ENCODE measurements at regions not wholly inside any gene's neighbourhood (a gene's known extent, or its start where the extent isn't known, plus 50 kb on each side); places are given as distances from the start of the nearest gene placed in this dataset.

- DNase-seq: no peak
Measured at GRCh38 chr3:71903112-71903495, 118.2 kb upstream of the PROK2 start.

DNA sequence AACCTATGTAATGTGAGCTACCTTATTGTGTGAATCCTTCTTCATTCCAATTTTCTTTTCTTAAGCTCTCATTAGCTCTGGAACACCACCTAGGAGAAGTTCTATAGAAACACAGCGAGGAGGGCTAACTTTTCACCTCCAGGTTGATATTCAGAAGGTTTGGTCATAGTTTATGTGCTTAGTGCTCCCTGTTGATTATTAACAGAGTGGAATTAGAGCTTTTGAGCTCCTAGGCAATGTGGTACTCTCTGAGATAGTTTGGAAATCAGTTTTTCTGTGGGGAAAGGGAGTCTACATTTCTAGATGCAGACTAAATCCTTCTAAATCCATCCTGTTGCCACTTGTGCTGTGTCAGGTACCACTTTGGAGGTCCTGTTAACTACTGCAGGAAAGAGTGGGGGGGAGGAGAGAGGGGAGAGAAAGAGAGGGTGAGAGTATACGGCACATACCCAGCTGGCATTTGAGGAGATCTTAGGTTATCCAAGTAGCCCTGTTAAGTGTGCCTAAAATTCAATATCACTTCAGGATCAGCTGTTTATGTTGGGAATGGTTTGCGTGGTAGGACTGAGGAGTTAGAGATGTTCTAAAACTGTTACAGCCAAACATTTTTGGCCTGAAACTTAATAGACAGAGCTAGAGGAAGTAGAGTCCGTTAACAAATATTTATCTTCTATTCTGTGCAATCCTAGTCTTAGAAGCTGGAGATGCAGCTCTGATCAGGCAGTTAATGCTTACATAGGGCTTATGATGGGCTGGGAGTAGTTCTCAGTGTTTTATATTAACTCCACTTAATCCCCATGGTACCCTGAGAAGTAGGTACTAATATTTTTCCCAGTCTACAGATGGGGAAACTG is 117.5 kb upstream of the PROK2 start:
- no peak for DNase-seq

GRCh38 chr3:71901645-71902044 is 116.7 kb upstream of the PROK2 start:
- DNase-seq: no peak

DNA sequence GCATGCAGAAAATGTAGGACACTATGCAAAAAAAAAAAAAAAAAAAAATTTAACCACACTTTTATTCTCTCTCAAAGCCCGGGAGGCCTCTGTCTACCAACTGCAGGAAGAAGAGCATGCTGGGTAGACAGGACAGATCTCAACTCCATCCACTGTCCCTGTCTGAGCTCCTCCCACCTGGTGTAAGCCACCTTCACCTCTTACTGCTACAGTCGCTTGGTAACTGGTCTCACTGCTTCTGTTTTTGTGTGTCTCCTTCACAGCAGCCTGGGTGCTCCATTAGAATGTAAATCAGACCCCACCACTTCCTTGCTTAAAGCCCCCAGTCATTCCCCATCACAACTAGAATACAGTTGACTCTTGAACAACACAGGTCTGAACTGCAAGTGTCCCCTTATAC is 115.1 kb upstream of the PROK2 start:
- no peak for DNase-seq

GRCh38 chr3:71896751-71897150 is 111.8 kb upstream of the PROK2 start:
- no peak for DNase-seq

DNA sequence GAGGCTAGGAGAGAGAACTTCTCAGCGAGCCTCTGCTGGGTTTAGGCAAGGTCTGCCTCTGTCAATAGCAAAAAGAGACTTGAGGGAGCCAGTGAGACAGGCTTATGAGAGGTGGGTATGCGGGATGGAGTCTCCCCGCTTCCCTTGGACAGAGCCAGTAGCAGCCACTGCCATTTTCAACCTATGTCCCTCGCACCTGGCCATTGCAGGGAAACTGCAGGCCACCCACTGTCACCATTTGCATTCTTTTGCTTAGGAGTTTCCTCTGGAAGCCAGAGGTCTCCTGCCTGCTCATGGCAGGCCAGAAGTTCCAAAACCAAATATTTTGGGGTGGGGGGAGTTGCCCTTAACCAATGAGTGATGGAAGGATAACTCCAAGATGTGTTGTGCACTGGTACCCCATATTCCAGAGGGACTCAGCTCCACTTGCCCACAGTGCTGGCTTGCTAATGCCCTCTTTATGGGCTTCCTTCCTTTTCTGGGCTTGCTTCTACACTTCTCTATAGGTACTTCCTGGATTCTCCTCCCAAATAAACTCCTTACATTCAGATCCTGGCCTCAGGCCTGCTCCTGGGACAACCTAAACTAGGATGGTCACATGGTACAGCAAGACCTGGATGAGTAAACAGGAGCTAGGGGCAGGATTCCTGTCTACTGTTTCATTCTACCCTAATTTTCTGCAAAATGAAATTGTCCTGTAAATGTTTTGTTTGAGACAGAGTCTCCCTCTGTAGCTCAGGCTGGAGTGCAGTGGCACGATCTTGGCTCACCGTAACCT is 108.9 kb upstream of the PROK2 start:
- no peak for DNase-seq

- DNase-seq: no peak
Measured at GRCh38 chr3:71893122-71893521, 108.2 kb upstream of the PROK2 start.

- no peak for DNase-seq
Measured at GRCh38 chr3:71891483-71891882, 106.5 kb upstream of the PROK2 start.

GRCh38 chr3:71890356-71890931 is 105.5 kb upstream of the PROK2 start:
- no peak for DNase-seq

DNA sequence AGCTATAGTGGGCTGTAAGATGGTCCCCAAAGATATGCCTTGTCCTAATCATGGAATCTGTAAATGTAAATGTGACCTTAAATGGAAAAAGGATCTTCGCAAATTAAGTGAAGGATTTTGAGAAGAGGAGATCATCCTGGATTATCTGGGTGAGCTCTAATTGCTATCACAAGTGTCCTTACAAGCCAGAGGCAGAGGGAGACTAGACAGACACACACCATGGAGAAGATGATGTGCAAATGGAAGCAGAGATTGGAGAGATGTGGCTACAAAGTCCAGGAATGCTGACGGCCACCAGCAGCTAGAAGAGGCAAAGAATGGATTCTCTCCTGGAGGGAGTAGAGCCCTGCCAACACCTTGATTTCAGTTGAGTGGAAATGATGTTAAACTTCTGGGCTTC is 102.3 kb upstream of the PROK2 start:
- no peak for DNase-seq

- DNase-seq: peak; percentile 37
Measured at GRCh38 chr3:71885006-71885405, 100.1 kb upstream of the PROK2 start.

- no peak for DNase-seq
Measured at GRCh38 chr3:71881732-71882131, 96.8 kb upstream of the PROK2 start.

DNA sequence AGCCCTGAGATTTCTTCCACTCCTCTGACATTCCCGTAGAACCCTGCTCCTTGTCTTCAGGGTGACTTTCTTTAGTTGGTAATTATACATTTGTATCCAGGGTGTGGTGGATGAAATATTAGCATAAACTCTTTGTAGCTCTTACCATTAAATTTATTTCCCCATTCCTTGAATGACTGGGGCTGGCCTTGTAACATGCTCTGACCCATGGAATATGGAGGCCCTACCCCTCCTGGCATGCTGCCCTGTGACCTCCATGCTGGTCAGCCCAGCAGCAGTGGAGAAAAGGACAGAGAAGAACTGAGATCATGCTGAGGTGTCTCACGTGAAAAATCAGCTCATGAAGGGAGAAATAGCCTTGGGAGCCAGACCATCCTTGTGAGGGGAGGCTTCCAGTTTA is 96.1 kb upstream of the PROK2 start:
- no peak for DNase-seq

GRCh38 chr3:71879089-71879488 is 94.1 kb upstream of the PROK2 start:
- DNase-seq: no peak

- no peak for DNase-seq
Measured at GRCh38 chr3:71876135-71877105, 91.5 kb upstream of the PROK2 start.

GRCh38 chr3:71875461-71875947 is 90.6 kb upstream of the PROK2 start:
- peak; percentile 65 for DNase-seq

- DNase-seq: no peak
Measured at GRCh38 chr3:71874618-71875017, 89.7 kb upstream of the PROK2 start.

DNA sequence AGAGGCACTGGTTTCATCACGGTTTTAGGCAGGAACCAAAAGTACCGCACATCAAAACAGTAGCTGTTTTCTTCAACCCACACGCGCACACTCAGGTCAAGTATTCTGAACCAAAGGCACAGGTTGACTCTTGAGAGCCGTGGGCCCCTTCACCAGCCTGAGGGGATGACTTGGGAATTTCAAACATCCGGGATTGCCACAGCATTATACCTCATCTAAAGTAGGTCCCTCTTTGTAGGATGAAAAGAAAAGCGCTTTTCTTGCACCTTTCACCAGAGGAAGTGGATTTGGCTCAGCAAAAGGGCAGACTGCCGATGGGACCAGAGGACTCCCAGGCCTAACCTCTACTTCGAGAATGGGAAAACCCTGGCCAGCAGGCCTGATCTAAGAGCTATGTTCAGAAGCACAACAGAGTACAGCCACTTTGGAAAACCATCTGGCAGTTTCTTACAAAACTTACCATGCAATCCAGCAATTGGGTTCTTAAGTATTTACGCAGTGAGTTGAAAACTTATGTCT is 88.2 kb upstream of the PROK2 start:
- no peak for DNase-seq

DNA sequence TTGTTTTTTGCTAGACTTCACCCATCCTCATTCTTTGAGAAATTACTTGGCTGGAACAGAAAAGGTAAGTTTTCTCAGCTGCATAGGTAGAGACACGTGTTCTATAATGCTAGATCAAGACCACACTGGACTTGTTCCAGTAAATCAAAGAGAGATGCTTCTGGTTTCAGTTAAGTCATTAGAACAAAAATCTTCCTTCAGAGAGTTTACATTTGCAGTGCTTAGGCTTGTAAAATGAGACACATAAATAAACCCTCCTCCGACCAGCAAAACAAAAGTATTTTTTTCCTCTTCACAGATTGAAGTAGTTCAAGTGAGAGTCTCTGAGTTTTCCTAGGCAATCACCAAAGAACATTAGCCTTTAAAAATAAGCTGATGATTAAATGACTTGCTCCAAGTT is 87.3 kb upstream of the PROK2 start:
- peak; percentile 16 for DNase-seq

GRCh38 chr3:71870966-71871512 is 86.1 kb upstream of the PROK2 start:
- DNase-seq: no peak

DNA sequence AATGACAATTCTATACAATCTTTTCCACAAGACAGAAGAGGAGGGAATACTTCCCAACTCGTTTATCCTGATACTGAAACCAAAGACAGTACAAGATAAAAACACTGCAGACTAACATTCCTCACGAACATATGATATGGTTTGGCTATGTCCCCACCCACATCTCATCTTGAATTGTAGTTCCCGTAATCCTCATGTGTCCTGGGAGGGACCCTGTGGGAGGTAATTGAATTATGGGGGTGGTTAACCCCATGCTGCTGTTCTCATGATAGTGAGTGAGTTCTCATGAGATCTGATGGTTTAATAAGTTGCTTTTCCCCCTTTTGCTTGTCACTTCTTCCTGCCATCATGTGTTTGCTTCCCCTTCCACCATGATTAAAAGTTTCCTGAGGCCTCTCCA is 83.9 kb upstream of the PROK2 start:
- DNase-seq: no peak

DNA sequence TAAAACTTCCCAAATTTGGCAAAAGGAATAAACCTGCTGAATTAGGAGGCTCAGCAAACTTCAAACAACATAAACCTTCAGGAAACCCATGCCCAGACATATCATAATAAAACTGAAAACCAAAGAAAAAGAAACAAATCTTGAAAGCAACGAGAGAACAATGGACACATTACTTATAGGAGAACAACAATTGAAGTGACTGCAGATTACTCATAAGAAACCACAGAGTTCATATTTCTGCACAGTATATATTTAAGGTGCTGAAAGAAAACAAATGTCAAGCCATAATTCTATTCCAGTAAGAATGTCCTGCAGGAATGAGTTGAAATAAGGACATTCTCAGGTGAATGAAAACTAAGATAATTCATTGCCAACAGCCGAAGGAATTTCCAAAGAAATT is 80.8 kb upstream of the PROK2 start:
- DNase-seq: peak; percentile 41
